ENCODE measurements at regions not wholly inside any gene's neighbourhood (a gene's known extent, or its start where the extent isn't known, plus 50 kb on each side); places are given as distances from the start of the nearest gene placed in this dataset.

DNA sequence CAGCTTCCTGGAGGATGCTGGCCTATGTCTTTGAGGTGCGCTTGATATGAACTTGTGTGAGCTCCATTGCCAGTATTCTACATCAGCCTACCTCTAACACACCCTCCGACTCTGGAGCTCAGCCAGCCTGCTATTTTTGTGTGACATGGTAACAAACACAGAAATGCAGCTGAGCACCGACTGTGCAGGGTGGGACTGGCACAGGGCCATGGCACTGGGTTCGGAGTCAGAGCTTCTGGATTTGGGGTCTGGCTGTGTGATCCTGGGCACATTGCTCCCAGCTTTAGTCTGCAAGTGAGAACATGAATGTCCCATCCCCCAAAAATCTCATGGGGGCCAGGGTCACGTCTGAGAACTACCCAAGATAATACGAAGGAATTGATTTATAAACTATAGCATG is 257.2 kb upstream of the CTBP2 start:
- H3K36me3 Mint-ChIP-seq (ENCODE audit: low read depth) = no peaks in the 10 kb centered on the region
- no peak overlapping the region for H3K4me3 Mint-ChIP-seq
- H3K9me3 Mint-ChIP-seq = peaks cover 8% of the 10 kb centered on the region
- ATAC-seq (ENCODE audit: low read depth) = no peak
- peaks cover 2% of the 10 kb centered on the region for H3K27me3 Mint-ChIP-seq
- no peaks in the 10 kb centered on the region for H3K4me1 Mint-ChIP-seq
- no peak for DNase-seq
- ChIA-PET CTCF (no interaction called here), POLR2A (no interaction called here)
- TF ChIP-seq, protein P1, sequence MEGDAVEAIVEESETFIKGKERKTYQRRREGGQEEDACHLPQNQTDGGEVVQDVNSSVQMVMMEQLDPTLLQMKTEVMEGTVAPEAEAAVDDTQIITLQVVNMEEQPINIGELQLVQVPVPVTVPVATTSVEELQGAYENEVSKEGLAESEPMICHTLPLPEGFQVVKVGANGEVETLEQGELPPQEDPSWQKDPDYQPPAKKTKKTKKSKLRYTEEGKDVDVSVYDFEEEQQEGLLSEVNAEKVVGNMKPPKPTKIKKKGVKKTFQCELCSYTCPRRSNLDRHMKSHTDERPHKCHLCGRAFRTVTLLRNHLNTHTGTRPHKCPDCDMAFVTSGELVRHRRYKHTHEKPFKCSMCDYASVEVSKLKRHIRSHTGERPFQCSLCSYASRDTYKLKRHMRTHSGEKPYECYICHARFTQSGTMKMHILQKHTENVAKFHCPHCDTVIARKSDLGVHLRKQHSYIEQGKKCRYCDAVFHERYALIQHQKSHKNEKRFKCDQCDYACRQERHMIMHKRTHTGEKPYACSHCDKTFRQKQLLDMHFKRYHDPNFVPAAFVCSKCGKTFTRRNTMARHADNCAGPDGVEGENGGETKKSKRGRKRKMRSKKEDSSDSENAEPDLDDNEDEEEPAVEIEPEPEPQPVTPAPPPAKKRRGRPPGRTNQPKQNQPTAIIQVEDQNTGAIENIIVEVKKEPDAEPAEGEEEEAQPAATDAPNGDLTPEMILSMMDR (IDR thresholded peaks at IDR 0.05) = no peak
- no peak overlapping the region for H3K27ac Mint-ChIP-seq
- intact Hi-C loops (cut with micrococcal nuclease) = no loop called here

DNA sequence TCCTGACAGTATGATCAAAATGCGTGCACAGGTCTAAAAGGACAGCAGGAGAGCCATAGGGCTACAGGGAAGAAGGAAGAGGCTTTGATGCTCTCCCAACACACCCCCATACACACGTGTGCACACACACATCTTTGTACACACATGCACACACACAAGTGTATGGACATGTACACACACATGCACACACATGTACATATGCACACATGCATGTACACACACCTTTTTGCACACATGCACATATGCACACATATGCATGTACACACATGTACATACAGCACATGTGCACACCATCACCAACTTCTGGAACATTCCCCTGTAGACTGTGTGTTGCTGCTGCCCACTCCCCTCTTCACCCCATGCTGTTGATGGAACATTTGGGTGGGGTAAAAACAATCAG is 255.6 kb upstream of the CTBP2 start:
- H3K36me3 Mint-ChIP-seq (ENCODE audit: low read depth) = no peaks in the 10 kb centered on the region
- DNase-seq (no peak), ATAC-seq (ENCODE audit: low read depth) (no peak)
- CTCF ChIA-PET = no interaction called here
- no peaks in the 10 kb centered on the region for H3K4me1 Mint-ChIP-seq
- H3K9me3 Mint-ChIP-seq = peaks cover 8% of the 10 kb centered on the region
- intact Hi-C loops (cut with micrococcal nuclease) = no loop called here
- H3K27me3 Mint-ChIP-seq = peaks cover 2% of the 10 kb centered on the region
- no peak overlapping the region for H3K4me3 Mint-ChIP-seq
- POLR2A ChIA-PET = no interaction called here
- TF ChIP-seq, protein P1 (IDR thresholded peaks at IDR 0.05) = no peak
- H3K27ac Mint-ChIP-seq = no peak overlapping the region

DNA sequence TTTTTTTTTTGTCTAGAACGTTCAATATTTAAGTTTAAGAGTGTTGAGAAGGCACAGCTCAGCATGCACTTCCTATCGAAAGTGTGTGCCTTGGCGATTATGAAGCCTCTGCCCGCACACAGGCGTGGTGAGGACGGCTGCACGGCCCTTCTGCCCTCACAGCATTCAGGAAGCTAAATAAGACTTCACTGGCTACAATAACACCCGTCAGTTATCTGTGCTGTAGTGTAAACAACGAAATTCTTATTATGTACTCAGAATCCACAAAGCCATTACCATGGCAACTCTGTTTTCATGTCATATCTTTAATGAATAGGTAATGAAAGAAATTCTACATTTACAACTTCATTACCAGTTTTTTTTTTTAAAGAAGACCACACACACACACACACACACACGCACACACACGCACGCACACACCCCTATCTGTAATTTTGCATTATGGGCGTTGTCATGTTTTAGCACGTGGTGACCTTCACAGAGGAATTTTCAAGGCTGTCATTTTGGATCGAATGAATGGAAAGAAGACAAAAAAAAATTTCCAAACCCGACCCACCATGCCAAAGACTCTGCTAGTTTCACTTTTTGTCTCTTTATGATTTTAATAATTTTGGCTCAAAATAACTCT is 254.8 kb upstream of the CTBP2 start:
- POLR2A ChIA-PET = no interaction called here
- ATAC-seq (ENCODE audit: low read depth) (no peak), DNase-seq (no peak)
- Mint-ChIP-seq H3K4me1 (no peaks in the 10 kb centered on the region), H3K27me3 (peaks cover 2% of the 10 kb centered on the region), H3K27ac (no peak overlapping the region), H3K36me3 (ENCODE audit: low read depth) (no peaks in the 10 kb centered on the region), H3K9me3 (peaks cover 8% of the 10 kb centered on the region), H3K4me3 (no peak overlapping the region)
- TF ChIP-seq, protein P1 (IDR thresholded peaks at IDR 0.05) = no peak
- CTCF ChIA-PET = no interaction called here
- intact Hi-C loops (cut with micrococcal nuclease) = no loop called here

DNA sequence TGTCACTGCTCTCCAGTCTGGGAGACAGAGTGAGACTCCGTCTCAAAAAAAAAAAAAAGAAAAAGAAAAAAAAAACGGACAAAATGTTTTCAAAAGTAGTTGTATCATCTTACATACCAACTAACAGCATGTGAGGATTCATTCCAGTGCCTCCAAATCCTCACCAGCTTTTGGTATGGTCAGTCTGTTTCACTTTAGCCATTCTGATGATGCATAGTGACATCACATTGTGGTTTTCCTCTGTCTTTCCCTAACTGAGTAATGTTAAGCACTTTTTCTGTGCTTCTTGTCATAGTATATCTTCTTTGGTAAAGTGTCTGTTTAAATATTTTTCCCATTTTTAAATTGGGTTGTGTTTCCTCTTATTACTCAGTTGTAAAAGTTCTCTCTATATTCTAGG is 251.4 kb upstream of the CTBP2 start:
- ChIA-PET CTCF (no interaction called here), POLR2A (no interaction called here)
- Mint-ChIP-seq H3K36me3 (ENCODE audit: low read depth) (no peaks in the 10 kb centered on the region), H3K27ac (no peak overlapping the region), H3K4me1 (no peaks in the 10 kb centered on the region), H3K27me3 (peaks cover 2% of the 10 kb centered on the region), H3K9me3 (no peaks in the 10 kb centered on the region), H3K4me3 (no peak overlapping the region)
- TF ChIP-seq, protein P1 (IDR thresholded peaks at IDR 0.05) = no peak
- DNase-seq (no peak), ATAC-seq (ENCODE audit: low read depth) (no peak)
- intact Hi-C loops (cut with micrococcal nuclease) = no loop called here

DNA sequence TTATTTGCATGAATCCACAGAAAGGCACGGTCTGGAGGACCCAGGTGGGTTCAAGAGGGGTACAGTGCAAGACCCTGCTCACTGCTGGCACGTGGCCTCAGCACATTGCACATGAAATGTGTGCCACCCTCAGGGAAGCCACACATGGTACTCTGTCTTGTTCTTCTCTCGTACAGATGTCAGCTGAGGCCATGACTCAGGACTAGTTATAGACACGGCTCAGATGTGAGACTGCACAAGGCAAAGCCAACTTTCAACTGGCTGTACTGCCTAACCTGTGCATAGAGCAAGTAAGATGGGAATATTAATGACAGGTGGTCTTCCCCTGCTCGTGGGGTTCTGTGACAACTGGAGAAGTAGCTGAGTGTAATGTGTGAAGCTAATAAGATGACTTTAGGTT is 249.4 kb upstream of the CTBP2 start:
- CTCF ChIA-PET = no interaction called here
- ATAC-seq (ENCODE audit: low read depth) (no peak), DNase-seq (no peak)
- Mint-ChIP-seq H3K27ac (no peak overlapping the region), H3K4me1 (no peaks in the 10 kb centered on the region), H3K36me3 (ENCODE audit: low read depth) (no peaks in the 10 kb centered on the region), H3K27me3 (peaks cover 2% of the 10 kb centered on the region), H3K9me3 (peaks cover 2% of the 10 kb centered on the region), H3K4me3 (no peak overlapping the region)
- POLR2A ChIA-PET = no interaction called here
- TF ChIP-seq, protein P1 (IDR thresholded peaks at IDR 0.05) = no peak
- intact Hi-C loops (cut with micrococcal nuclease) = no loop called here
